ENCODE measurements at regions not wholly inside any gene's neighbourhood (a gene's known extent, or its start where the extent isn't known, plus 50 kb on each side); places are given as distances from the start of the nearest gene placed in this dataset.

GRCh38 chr3:81195478-81195877 lies 566.0 kb downstream of the GBE1 start:
- TF ChIP-seq POLR2AphosphoS5 (IDR thresholded peaks at IDR 0.05) = no peak
- TF ChIP-seq POLR2A (IDR thresholded peaks at IDR 0.05; ENCODE audit: low read depth) = no peak
- no peak for TF ChIP-seq CTCF (IDR thresholded peaks at IDR 0.05)

All from esophagus muscularis mucosa (tissue), 3 donors.